ENCODE measurements at regions not wholly inside any gene's neighbourhood (a gene's known extent, or its start where the extent isn't known, plus 50 kb on each side); places are given as distances from the start of the nearest gene placed in this dataset.

- TF ChIP-seq ZNF503 (CRISPR knock-in tag; IDR thresholded peaks at IDR 0.05): peak; percentile 87
- TF ChIP-seq TMF1 (CRISPR knock-in tag; IDR thresholded peaks at IDR 0.05; ENCODE audit: low read depth): no peak
- peak; percentile 24; the same call in 1 of the 2 replicates for TF ChIP-seq NFYC (CRISPR knock-in tag; IDR thresholded peaks at IDR 0.05)
- peak; percentile 11; the same call in 1 of the 2 replicates for TF ChIP-seq FOXA1 (IDR thresholded peaks at IDR 0.05)
- peak; percentile 90 for TF ChIP-seq FOXA1 (CRISPR knock-in tag; IDR thresholded peaks at IDR 0.05)
- peak; percentile 97 for TF ChIP-seq NCOA2 (CRISPR knock-in tag; IDR thresholded peaks at IDR 0.05)
- TF ChIP-seq SMC3 (IDR thresholded peaks at IDR 0.05; ENCODE audit: low read length): peak; percentile 42; the same call in 1 of the 2 replicates
- no peak for TF ChIP-seq U2AF1 (optimal IDR thresholded peaks at IDR 0.05; ENCODE audit: low read depth, low read length)
- no peak for TF ChIP-seq TAF15 (IDR thresholded peaks at IDR 0.05; ENCODE audit: low read depth, low read length, poor library complexity, severe bottlenecking)
- no peak for TF ChIP-seq RBAK (CRISPR knock-in tag; IDR thresholded peaks at IDR 0.05)
- TF ChIP-seq HOMEZ (CRISPR knock-in tag; IDR thresholded peaks at IDR 0.05; ENCODE audit: low read depth): peak; percentile 79
- TF ChIP-seq SAP130 (CRISPR knock-in tag; IDR thresholded peaks at IDR 0.05; ENCODE audit: low read depth): peak; percentile 72
- no peak for TF ChIP-seq ZNF672 (CRISPR knock-in tag; IDR thresholded peaks at IDR 0.05)
- TF ChIP-seq HDAC2 (CRISPR knock-in tag; IDR thresholded peaks at IDR 0.05): peak; percentile 96
- peak; percentile 91 for TF ChIP-seq NKX3-1 (CRISPR knock-in tag; IDR thresholded peaks at IDR 0.05)
- no peak for TF ChIP-seq SMAD9 (CRISPR knock-in tag; IDR thresholded peaks at IDR 0.05)
- TF ChIP-seq RFXAP (CRISPR knock-in tag; IDR thresholded peaks at IDR 0.05; ENCODE audit: borderline replicate concordance): 0 out of 2 replicates have a peak, but pooled peaks have one; percentile 49
- peak; percentile 91; the same call in 1 of the 2 replicates for TF ChIP-seq HMG20A (CRISPR knock-in tag; IDR thresholded peaks at IDR 0.05; ENCODE audit: borderline replicate concordance)
- TF ChIP-seq MBD4 (IDR thresholded peaks at IDR 0.05; ENCODE audit: borderline replicate concordance, low read length): no peak
- peak; percentile 76 for TF ChIP-seq POGK (CRISPR knock-in tag; conservative IDR thresholded peaks at IDR 0.05)
- 0 out of 2 replicates have a peak, but pooled peaks have one; percentile 8 for TF ChIP-seq LCORL (IDR thresholded peaks at IDR 0.05)
- TF ChIP-seq LCORL (CRISPR knock-in tag; IDR thresholded peaks at IDR 0.05): 0 out of 2 replicates have a peak, but pooled peaks have one; percentile 33
- no peak for TF ChIP-seq PHF5A (CRISPR knock-in tag; IDR thresholded peaks at IDR 0.05; ENCODE audit: low read depth, unreplicated experiment)
- no peak for TF ChIP-seq ZNF362 (CRISPR knock-in tag; IDR thresholded peaks at IDR 0.05; ENCODE audit: borderline replicate concordance)
- peak in 1 of 2 experiments; percentile 86; a peak in 2 of 4 replicates for TF ChIP-seq KLF16 (CRISPR knock-in tag; IDR thresholded peaks at IDR 0.05)
- TF ChIP-seq ZNF747 (CRISPR knock-in tag; IDR thresholded peaks at IDR 0.05; ENCODE audit: borderline replicate concordance): no peak
- peak; percentile 73; the same call in 1 of the 2 replicates for TF ChIP-seq SIX1 (CRISPR knock-in tag; IDR thresholded peaks at IDR 0.05; ENCODE audit: borderline replicate concordance)
- no peak for TF ChIP-seq ZNF17 (CRISPR knock-in tag; IDR thresholded peaks at IDR 0.05)
Measured at GRCh38 chr18:70431203-70431624, 142.4 kb downstream of the SOCS6 start (continued).

Measured in HepG2 (cell line).